Fibroblast of lung (primary cell): ENCODE measurements at regions not wholly inside any gene's neighbourhood (a gene's known extent, or its start where the extent isn't known, plus 50 kb on each side); places are given as distances from the start of the nearest gene placed in this dataset.

Experiments
- DNase-seq, 2 donors: peaks; one replicate each; pipeline versions ENCODE4 v3.0.0 to v3.0.0-alpha.2; 2010; ENCODE audit warnings: low read depth in 2 of 2
- H2AFZ ChIP-seq: 2 replicates; pipeline ENCODE4 v1.5.1; 2012; ENCODE audit warnings: low read length, control low read depth, inconsistent platforms
- H3K27ac ChIP-seq: 2 replicates; pipeline ENCODE4 v1.5.1; 2011; ENCODE audit warnings: low read length, control low read depth; ENCODE audit not compliant: insufficient read depth
- H3K27me3 ChIP-seq: 2 replicates; pipeline ENCODE4 v1.5.1; 2011; ENCODE audit warnings: mild to moderate bottlenecking, low read length; ENCODE audit not compliant: control insufficient read depth, insufficient read depth
- H3K36me3 ChIP-seq: 2 replicates; pipeline ENCODE4 v1.5.1; 2011; ENCODE audit warnings: low read length; ENCODE audit not compliant: control insufficient read depth, insufficient read depth
- H3K4me1 ChIP-seq: 2 replicates; pipeline ENCODE4 v1.5.1; 2011; ENCODE audit warnings: low read length; ENCODE audit not compliant: control insufficient read depth, insufficient read depth; ENCODE audit errors: extremely low read depth
- H3K4me2 ChIP-seq: 2 replicates; pipeline ENCODE4 v1.5.1; 2011; ENCODE audit warnings: low read length, control low read depth; ENCODE audit not compliant: insufficient read depth; ENCODE audit errors: extremely low read depth
- H3K4me3 ChIP-seq, 4 experiments: fragments of 200-600 bp in 1 of 4; sonication (generic) in 1 of 4; replicated peaks in 1 of 4; 2 replicates each; pipeline ENCODE4 v1.5.1; 2011 to 2016; ENCODE audit warnings: low read length in 4 of 4, low read depth in 3 of 4, mild to moderate bottlenecking in 3 of 4, control low read depth in 2 of 4, inconsistent platforms in 1 of 4, mixed read lengths in 1 of 4; ENCODE audit not compliant: insufficient read depth in 1 of 4; ENCODE audit errors: control extremely low read depth in 1 of 4
- H3K79me2 ChIP-seq: 2 replicates; pipeline ENCODE4 v1.5.1; 2012; ENCODE audit warnings: mild to moderate bottlenecking, low read length, inconsistent platforms; ENCODE audit not compliant: control insufficient read depth, insufficient read depth
- H3K9ac ChIP-seq: 2 replicates; pipeline ENCODE4 v1.5.1; 2011; ENCODE audit warnings: mild to moderate bottlenecking, low read length, control low read depth; ENCODE audit not compliant: insufficient read depth
- H3K9me3 ChIP-seq: 2 replicates; pipeline ENCODE4 v1.5.1; 2012; ENCODE audit warnings: low read depth, low read length; ENCODE audit not compliant: control insufficient read depth, insufficient read depth
- H4K20me1 ChIP-seq: 2 replicates; pipeline ENCODE4 v1.5.1; 2011; ENCODE audit warnings: low read length; ENCODE audit not compliant: control insufficient read depth, insufficient read depth; ENCODE audit errors: extremely low read depth
- CTCF ChIP-seq, 2 donors: IDR thresholded peaks in 1 of 2; conservative IDR thresholded peaks in 1 of 2; 1 replicate in 1 of 2; 2 replicates in 1 of 2; pipeline ENCODE4 v1.5.1; 2011 to 2012; ENCODE audit warnings: low read length in 2 of 2, control low read depth in 1 of 2, inconsistent platforms in 1 of 2, low read depth in 1 of 2, mild to moderate bottlenecking in 1 of 2
- EZH2 ChIP-seq: IDR thresholded peaks from 2 replicates; pipeline ENCODE4 v1.5.1; 2012; ENCODE audit warnings: low read length, control low read depth, mild to moderate bottlenecking; ENCODE audit errors: missing control alignments

- H2AFZ ChIP-seq, result no peak overlapping the region
- H3K4me3 ChIP-seq, result no peak overlapping the region
- no peaks in the 10 kb centered on the region for H3K4me1 ChIP-seq
- peaks cover 27% of the 10 kb centered on the region for H3K27me3 ChIP-seq
- no peak overlapping the region for H3K4me2 ChIP-seq
- H3K27ac ChIP-seq, result no peak overlapping the region
- no peak for DNase-seq
- H3K79me2 ChIP-seq, result no peaks in the 10 kb centered on the region
- H3K36me3 ChIP-seq, result no peaks in the 10 kb centered on the region
- H3K9me3 ChIP-seq, result no peaks in the 10 kb centered on the region
- H3K9ac ChIP-seq, result no peak overlapping the region
- no peaks in the 10 kb centered on the region for H4K20me1 ChIP-seq
- TF ChIP-seq CTCF (conservative IDR thresholded peaks at IDR 0.05 in 1 of 2, IDR thresholded peaks at IDR 0.05 in 1 of 2; ENCODE audit: low read depth in 1 of 2, low read length in 2 of 2), result no peak
- TF ChIP-seq EZH2, result no peak
Observed at GRCh38 chr22:26906464-26906863, 249.1 kb downstream of the MIAT start.

- no peak overlapping the region for H3K4me2 ChIP-seq
- no peak overlapping the region for H2AFZ ChIP-seq
- H3K79me2 ChIP-seq, result no peaks in the 10 kb centered on the region
- H3K4me3 ChIP-seq, result no peak overlapping the region
- TF ChIP-seq EZH2 (no peak), CTCF (conservative IDR thresholded peaks at IDR 0.05 in 1 of 2, IDR thresholded peaks at IDR 0.05 in 1 of 2; ENCODE audit: low read depth in 1 of 2, low read length in 2 of 2) (no peak)
- DNase-seq, result no peak
- H3K27ac ChIP-seq, result no peak overlapping the region
- no peaks in the 10 kb centered on the region for H3K9me3 ChIP-seq
- no peaks in the 10 kb centered on the region for H3K36me3 ChIP-seq
- no peaks in the 10 kb centered on the region for H4K20me1 ChIP-seq
- H3K9ac ChIP-seq, result no peak overlapping the region
- peaks cover 27% of the 10 kb centered on the region for H3K27me3 ChIP-seq
- H3K4me1 ChIP-seq, result no peaks in the 10 kb centered on the region
Observed at GRCh38 chr22:26907366-26907765, 250.0 kb downstream of the MIAT start.

DNA sequence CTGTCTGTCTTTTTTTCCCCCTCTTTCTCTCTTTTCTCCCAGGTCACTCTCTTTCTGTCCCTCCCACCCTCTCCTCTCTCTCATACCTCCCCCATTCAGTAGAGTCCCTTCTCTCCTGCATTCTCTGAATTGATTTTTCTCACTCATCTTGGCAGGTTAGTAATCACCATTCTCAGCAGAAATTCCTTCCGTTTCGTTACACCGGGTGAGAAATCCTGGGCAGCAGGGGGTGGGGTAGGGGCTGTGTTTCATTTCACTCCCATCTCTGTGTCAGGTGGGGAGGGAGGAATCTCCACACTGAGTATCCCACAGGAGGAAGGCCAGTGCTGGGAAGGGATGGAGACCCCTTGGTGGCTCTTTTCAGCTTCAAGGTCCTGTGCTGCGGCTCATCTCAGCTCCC, 253.5 kb downstream of the MIAT start:
- Histone ChIP-seq H3K4me3 (no peak overlapping the region), H3K4me1 (no peaks in the 10 kb centered on the region), H3K27me3 (peaks cover 24% of the 10 kb centered on the region), H3K4me2 (no peak overlapping the region), H3K9ac (no peak overlapping the region), H2AFZ (no peak overlapping the region), H4K20me1 (no peaks in the 10 kb centered on the region), H3K36me3 (no peaks in the 10 kb centered on the region), H3K27ac (no peak overlapping the region), H3K9me3 (no peaks in the 10 kb centered on the region), H3K79me2 (no peaks in the 10 kb centered on the region)
- no peak for DNase-seq
- TF ChIP-seq CTCF (conservative IDR thresholded peaks at IDR 0.05 in 1 of 2, IDR thresholded peaks at IDR 0.05 in 1 of 2; ENCODE audit: low read depth in 1 of 2, low read length in 2 of 2) (no peak), EZH2 (no peak)
